Limb (tissue), 2 donors: ENCODE measurements at regions not wholly inside any gene's neighbourhood (a gene's known extent, or its start where the extent isn't known, plus 50 kb on each side); places are given as distances from the start of the nearest gene placed in this dataset.

ENCODE experiments used
- DNase-seq, 2 donors: peaks; one replicate each; pipeline ENCODE4 v3.0.0-alpha.2; 2016; ENCODE audit errors: extremely low spot score in 2 of 2

GRCh38 chr1:238221738-238222137 is 331.0 kb upstream of the ZP4 start:
- no peak for DNase-seq

DNA sequence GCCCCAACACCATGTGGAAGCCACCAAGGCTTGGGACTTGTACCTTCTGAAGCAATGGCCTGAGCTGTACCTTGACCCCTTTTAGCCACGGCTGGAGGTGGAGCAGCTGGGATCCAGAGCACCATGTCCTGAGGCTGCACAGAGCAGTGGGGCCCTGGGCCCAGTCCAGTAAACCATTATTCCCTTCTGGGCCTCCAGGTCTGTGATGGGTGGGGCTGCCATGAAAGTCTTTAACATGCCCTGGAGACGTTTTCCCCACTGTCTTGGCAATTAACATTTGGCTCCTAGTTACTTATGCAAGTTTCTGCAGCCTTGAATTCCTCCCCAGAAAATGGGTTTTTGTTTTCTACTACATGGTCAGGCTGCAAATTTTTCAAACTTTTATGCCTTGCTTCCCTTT is 323.7 kb upstream of the ZP4 start:
- no peak for DNase-seq

DNA sequence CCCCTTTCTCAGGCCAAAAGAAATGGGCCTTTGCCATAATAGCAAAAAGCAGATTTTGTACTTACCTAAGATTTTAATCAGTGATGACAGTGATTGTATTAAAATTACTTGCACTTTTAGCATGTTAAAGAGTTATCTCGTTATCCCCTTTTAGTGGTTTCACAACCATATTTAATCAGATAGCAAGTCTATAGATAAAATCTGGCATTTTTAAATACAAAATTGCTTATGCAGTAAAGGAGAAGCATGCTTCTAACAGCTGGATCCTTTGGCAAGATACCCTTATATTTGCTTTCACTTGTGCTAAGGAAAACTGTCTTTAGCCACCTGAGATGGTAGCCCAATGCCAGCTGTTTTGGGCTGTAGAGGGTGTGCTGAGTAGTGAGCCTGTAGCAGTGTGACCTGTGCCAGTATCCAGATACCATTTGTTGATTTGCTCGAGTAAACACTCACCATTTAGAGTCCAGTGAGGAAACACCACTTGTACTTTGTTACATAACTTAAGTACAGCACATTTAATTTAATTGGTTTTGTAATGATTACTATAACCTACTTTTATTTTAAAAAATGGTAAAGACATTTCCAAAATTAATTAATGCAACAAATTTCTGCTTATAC is 314.4 kb upstream of the ZP4 start:
- no peak for DNase-seq

DNA sequence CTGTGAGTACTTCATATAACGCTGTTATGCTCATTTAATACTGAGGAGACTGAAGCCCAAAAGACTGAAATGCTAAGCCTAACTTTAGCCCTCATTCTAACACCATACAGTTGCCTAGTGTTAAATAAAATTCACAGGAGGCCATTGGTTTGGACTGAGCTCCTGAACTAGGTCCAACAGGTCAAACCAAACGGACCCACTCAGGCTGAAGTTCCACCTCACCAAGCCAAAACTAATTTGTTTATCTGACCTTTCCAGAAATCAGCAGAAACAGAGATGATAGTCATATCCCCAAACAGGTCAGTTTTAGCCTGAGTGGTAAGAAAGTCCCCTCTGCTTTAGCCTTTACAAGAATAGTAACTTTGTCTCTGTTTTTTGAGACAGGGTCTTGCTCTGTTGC is 311.3 kb upstream of the ZP4 start:
- DNase-seq = no peak

- no peak for DNase-seq
Measured at GRCh38 chr1:238199325-238199724, 308.6 kb upstream of the ZP4 start.

DNA sequence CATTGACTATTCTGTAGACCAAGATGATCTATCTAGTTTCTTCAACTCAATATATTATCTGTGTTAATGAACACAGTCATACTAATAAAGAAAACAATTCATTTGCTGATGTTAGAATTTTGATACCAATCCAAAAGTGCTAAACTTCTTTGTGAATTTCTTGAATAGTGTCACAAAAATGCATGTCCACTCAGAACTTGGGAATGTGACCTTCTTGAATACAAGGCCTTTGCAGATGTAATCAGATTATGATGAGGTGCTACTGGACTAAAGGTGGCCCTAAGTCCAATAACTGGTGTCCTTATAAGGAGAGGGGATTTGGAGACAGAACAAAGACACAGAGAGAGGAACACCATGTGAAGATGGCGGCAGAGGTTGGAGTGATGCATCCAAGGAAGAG is 305.8 kb upstream of the ZP4 start:
- no peak for DNase-seq

DNA sequence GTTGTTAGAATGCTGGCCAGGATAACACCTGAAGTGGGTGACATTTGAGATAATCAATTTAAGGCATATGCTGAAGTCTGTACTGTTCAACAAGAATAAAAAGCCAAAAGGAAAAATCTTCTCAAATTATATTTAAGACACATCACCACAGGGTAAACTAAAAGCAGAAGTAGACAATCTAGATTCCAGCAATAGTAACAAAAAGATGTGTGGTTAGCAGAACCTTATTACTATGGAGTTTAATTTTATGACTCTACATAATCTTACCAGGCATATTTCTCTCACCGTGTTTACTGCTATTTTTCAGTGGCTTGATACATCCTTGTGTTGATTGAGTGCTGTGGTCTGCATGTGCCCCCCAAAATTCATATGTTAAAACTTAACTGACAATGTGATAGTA is 300.4 kb upstream of the ZP4 start:
- DNase-seq = no peak

GRCh38 chr1:238187575-238187949 is 296.8 kb upstream of the ZP4 start:
- no peak for DNase-seq

DNA sequence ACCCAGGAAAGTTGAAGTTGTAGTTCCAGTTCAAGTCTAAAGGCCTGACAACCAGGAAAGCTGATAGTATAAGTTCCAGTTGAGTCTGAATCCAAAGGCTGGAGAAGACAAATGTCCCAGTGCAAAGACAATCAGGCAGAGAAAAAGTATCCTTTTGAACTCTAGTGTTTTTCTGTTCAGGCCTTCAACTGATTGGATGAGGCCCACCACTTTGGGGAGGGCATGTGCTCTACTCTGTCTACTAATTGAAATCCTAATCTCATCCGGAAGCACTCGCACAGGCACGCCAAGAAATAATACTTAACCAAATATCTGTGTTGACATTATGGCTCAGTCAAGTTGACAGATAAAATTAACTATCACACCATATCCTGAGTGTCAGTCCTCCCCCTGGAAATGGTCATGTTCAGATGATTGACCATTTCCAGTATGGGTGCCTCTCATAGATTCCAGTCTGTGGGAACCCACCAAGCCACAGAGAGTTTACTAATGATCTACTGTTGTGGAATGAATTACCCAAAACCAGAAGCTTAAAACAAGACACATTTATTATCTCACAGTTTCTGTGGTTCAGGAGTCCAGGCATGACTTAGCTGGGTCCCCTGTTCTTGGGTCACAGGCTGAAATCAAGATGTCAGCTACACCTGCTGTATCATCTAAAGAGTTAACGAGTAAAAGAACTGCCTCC is 296.3 kb upstream of the ZP4 start:
- no peak for DNase-seq

DNA sequence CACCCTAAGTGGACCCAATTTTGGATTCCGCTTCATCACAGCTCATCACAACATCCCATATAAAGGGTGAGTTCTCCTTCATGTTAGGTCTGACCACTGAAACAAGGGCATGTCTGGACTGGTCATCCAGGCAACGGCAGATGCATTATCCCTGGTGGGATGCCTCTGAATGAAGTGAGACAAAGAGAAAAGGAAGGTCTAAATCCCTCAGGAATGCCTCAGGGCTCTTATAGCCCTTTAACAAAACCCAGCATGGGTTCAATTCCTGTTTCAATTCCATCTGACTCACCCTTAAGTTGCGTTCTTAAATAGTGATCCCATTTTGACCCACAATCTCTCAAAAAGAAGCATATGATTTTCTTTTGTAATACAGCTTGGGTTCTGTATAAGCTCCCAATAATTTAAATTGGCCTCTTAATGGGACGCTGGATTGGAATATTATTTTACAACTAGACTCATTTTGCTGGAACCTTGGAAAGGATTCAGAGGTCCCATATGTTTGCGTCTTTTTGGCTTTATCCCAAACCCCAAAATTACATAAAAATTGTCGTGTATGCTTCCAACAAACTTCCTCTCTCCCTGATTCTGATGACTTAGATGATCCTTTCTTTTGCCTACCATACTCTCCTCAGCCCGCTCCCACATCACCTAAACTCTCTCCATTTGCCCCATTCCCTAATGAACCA is 287.4 kb upstream of the ZP4 start:
- DNase-seq = no peak

DNA sequence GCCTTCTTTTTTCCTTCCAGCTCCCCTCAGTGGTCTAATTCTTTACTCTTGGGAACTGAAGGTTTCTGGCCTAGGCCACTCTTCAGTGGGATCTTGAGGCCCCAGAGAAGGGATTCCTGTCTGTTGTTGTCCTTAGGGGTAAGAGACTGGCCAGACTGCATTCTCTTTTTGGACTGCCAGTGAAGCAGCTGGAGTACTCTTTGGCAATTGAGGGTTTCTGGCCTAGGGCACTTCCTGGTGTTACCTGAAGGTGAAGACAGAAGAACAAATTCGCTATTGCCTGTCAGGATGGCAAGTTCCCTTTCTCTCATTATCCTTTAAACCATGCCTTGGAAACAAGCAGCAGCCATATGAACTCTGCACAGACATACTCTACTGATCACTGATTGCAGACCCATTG is 286.6 kb upstream of the ZP4 start:
- DNase-seq = no peak

DNA sequence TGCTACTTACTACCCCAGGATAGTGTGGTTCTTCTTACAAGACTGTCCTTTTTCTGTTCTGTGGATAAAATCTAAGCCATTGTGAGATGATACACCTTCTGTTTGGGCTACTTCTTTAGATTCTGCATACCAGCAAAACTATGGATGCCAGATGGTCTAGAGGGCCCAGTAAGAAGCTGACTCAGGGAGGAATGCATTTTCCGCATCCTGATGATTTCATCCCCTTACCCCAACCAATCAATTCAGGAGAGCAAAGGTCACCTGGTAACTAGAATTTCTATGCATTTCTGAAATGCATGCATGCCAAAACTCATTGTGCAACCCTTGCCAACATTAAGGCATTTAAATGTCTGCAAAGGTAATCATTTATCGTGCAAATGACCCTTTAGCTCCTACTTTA is 285.7 kb upstream of the ZP4 start:
- DNase-seq = no peak

- no peak for DNase-seq
Measured at GRCh38 chr1:238171985-238172384, 281.3 kb upstream of the ZP4 start.

DNA sequence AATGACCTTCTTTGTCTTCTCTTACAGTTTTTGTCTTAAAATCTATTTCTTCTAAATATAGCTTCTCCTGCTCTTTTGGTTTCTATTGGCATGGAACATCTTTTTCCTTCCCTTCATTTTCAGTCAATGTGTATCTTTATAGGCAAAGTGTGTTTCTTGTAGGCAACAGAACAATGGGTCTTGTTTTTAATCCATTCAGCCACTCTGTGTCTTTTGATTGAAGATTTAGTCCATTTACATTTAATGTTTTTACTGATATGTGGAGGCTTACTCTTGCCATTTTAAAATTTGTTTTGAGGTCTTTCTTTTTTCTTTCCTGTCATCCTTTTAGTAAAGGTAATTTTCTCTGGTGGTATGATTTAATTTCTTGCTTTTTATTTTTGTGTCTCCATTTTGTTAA is 271.2 kb upstream of the ZP4 start:
- no peak for DNase-seq

DNA sequence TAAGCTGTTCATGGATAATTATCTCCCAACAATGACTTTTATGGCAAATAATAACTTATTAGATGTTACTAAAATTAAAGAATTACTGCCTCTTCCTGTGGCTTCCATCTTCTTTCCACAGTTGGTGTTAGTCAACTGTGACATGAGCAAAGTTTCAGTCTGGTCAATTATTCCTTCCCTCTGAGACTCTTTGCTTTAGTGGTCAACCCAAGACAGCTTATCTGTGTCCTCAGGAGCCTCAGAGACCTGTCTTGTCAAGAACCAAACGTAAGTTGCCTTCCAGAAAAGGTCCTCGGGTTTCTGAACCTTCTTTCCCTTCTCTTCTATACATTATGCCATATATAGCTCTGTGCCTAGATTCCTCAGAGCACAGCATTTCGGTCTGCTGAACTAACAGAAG is 263.2 kb upstream of the ZP4 start:
- no peak for DNase-seq

DNA sequence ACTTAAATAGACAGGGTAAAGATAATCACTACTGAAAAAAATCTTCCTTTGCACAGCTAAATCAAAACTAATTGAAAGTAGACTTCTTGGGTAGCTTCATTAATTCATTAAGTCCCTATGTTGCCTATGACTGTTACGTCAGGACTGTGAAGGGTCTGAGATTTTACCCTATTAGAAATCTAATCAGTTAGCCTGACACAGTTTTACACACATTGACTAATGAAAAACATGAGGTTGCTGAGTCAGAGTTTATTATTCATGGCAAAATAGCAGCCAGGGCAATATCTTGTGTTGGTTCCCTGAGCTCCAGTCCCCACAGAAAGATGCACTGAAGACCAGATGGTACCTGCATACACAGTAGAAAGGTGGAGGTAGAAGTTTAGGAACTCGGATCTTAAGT is 262.5 kb upstream of the ZP4 start:
- no peak for DNase-seq

DNA sequence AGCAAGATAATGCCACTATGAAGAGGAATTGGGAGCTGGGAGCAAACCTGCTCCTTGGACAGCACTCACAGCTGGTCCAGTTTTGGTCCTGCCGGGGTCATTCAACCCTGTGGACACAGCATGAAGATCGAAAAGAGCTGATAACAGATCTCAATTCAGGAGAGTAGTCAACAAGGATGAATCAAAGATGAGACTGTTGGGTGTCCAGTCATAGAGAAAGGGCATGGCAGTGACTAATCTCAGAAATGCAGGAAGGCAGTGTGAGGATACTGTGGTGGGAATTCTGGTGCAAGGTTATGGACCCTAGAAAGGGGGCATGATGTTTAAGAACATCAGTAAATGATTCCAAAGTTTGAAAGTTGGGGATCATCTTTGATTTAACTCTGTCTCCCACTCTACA is 261.4 kb upstream of the ZP4 start:
- DNase-seq = no peak

DNA sequence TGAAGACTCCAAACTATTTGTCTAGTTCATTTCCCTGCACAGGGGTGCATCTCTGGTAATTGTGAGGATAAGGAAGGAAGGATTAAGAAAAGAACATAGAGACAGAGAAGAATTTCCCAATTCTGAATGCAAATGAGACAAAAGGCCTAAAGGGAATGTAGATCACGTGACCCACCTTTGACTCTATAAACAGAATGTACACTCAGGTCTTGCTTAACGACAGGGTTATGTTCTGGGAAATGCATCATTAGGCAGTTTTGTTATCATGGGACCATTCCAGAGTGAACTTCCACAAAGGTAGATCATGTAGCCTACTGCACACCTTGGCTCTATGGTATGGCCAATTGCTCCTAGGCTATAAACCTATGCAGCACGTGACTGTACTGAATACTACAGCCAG is 252.3 kb upstream of the ZP4 start:
- no peak for DNase-seq

GRCh38 chr1:238141353-238141752 is 250.6 kb upstream of the ZP4 start:
- peak in 1 of 2 donors; percentile 24 for DNase-seq

DNA sequence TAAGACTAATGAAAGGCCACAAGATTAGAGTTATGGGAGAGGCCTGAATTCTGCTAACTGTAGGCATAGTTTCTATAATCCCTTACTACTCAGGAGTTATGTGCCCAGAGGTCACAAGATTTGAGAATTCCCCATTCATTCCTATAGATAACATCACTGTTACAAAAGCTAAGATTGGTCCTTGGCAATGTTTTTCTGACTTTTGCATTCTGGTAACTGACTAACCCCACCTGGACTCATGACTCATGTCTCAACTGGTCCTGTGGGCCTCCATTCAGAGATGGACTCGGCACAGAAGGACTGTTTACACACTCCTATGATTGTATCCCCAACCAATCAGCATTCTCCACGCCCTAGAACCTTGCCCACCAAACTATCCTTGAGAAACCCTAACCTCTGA is 249.0 kb upstream of the ZP4 start:
- DNase-seq = no peak

- DNase-seq = no peak
Measured at GRCh38 chr1:238138059-238138626, 247.4 kb upstream of the ZP4 start.

- DNase-seq = no peak
Measured at GRCh38 chr1:238135708-238136664, 245.3 kb upstream of the ZP4 start.
